Head of caudate nucleus (tissue), 42 donors: ENCODE measurements at regions not wholly inside any gene's neighbourhood (a gene's known extent, or its start where the extent isn't known, plus 50 kb on each side); places are given as distances from the start of the nearest gene placed in this dataset.
A peak's percentile ranks its signal among the peaks of the same experiment; 100 is the strongest.

Experiments
- DNase-seq, 42 donors: peaks; one replicate each; pipeline versions ENCODE4 v3.0.0 to v3.0.0-alpha.2; 2020 to 2021; ENCODE audit warnings: mixed read lengths in 7 of 42
- intact Hi-C: fragments of 100-400 bp; cut with DNase I; formaldehyde crosslinking; loops from one replicate; pipeline ENCODE4 v1.15.0; 2022

- intact Hi-C loops = no loop called here
- peak in 14 of 42 donors; percentile 2 to 38 (median 9) for DNase-seq
Measured at GRCh38 chr10:71075759-71076472, 136.5 kb upstream of the UNC5B start.

GRCh38 chr10:71076473-71077142 lies 135.8 kb upstream of the UNC5B start:
- intact Hi-C loops = no loop called here
- peak in 36 of 42 donors; percentile 8 to 79 (median 42) for DNase-seq

- DNase-seq = peak in 21 of 42 donors; percentile 1 to 37 (median 10)
- intact Hi-C loops = no loop called here
Measured at GRCh38 chr10:71077143-71077581, 135.2 kb upstream of the UNC5B start.

GRCh38 chr10:71077796-71078453 lies 134.4 kb upstream of the UNC5B start:
- DNase-seq = peak in 16 of 42 donors; percentile 0 to 39 (median 8)
- intact Hi-C loops = no loop called here

GRCh38 chr10:71078454-71079145 lies 133.8 kb upstream of the UNC5B start:
- DNase-seq = peak in 19 of 42 donors; percentile 0 to 33 (median 12)
- intact Hi-C loops = no loop called here

GRCh38 chr10:71079761-71080380 lies 132.5 kb upstream of the UNC5B start:
- intact Hi-C loops = no loop called here
- DNase-seq = peak in 13 of 42 donors; percentile 2 to 31 (median 7)

GRCh38 chr10:71080381-71081228 lies 131.8 kb upstream of the UNC5B start:
- intact Hi-C loops = no loop called here
- peak in 17 of 42 donors; percentile 2 to 34 (median 9) for DNase-seq

GRCh38 chr10:71081229-71081560 lies 131.2 kb upstream of the UNC5B start:
- DNase-seq = peak in 8 of 42 donors; percentile 2 to 21 (median 4)
- intact Hi-C loops = no loop called here

- intact Hi-C loops = no loop called here
- peak in 15 of 42 donors; percentile 2 to 36 (median 7) for DNase-seq
Measured at GRCh38 chr10:71081912-71082311, 130.5 kb upstream of the UNC5B start.

- intact Hi-C loops = no loop called here
- peak in 15 of 42 donors; percentile 1 to 33 (median 6) for DNase-seq
Measured at GRCh38 chr10:71082960-71083715, 129.2 kb upstream of the UNC5B start.

- DNase-seq = peak in 13 of 42 donors; percentile 2 to 36 (median 13)
Measured at GRCh38 chr10:71083716-71083975, 128.7 kb upstream of the UNC5B start.

GRCh38 chr10:71084061-71084817 lies 128.1 kb upstream of the UNC5B start:
- peak in 18 of 42 donors; percentile 1 to 34 (median 10) for DNase-seq
- intact Hi-C loops = no loop called here

More at GRCh38 chr10:71083716-71083975, 128.7 kb upstream of the UNC5B start:
- intact Hi-C loops = no loop called here

GRCh38 chr10:71084818-71085126 lies 127.6 kb upstream of the UNC5B start:
- intact Hi-C loops = no loop called here
- DNase-seq = peak in 13 of 42 donors; percentile 1 to 29 (median 10)

- peak in 14 of 42 donors; percentile 0 to 25 (median 11) for DNase-seq
- intact Hi-C loops = no loop called here
Measured at GRCh38 chr10:71085689-71086438, 126.5 kb upstream of the UNC5B start.

- DNase-seq = peak in 7 of 42 donors; percentile 1 to 26 (median 6)
- intact Hi-C loops = no loop called here
Measured at GRCh38 chr10:71086439-71087080, 125.8 kb upstream of the UNC5B start.

GRCh38 chr10:71087622-71088021 lies 124.7 kb upstream of the UNC5B start:
- peak in 13 of 42 donors; percentile 1 to 33 (median 12) for DNase-seq
- intact Hi-C loops = no loop called here
